IMR-90 (cell line): ENCODE measurements at regions not wholly inside any gene's neighbourhood (a gene's known extent, or its start where the extent isn't known, plus 50 kb on each side); places are given as distances from the start of the nearest gene placed in this dataset.
"Not testable (repeated sequence)": the region's sequence is repeated elsewhere in the genome, so short reads cannot be mapped to it uniquely, and the experiment has no call there.

Experiments used
- ATAC-seq: fragments of 200-7000 bp; cut with Tn5 transposase; 2 replicates; pipeline ENCODE4 v1.9.1; 2020; ENCODE audit warnings: low read depth, mild to moderate bottlenecking, moderate library complexity
- BruUV-seq: library from RNA; stranded (reverse); fragments of 400-500 nt; replicated peaks from 2 replicates; lab custom pipeline; 2021; lab: Mats Ljungman, UMichigan
- CTCF ChIA-PET: fragments of 300-600 bp; formaldehyde crosslinking; extraction: SDS; loops from one replicate; lab custom pipeline; 2021; ENCODE audit warnings: antibody characterized with exemption; lab: Yijun Ruan, JAX
- POLR2A ChIA-PET: fragments of 300-600 bp; sonication (Branson Sonifier 250); formaldehyde crosslinking; loops from one replicate; lab custom pipeline; 2022; ENCODE audit warnings: antibody characterized with exemption; ENCODE audit not compliant: unreplicated experiment; lab: Charles Lee
- DNase-seq: peaks from one replicate; pipeline ENCODE4 v3.0.0; 2013
- H2AFZ ChIP-seq: replicated peaks from 2 replicates; pipeline ENCODE3; 2013; ENCODE audit warnings: low read length, mild to moderate bottlenecking; ENCODE audit not compliant: poor library complexity
- H2AK5ac ChIP-seq: 2 replicates; pipeline ENCODE4 v1.6.1; 2013; ENCODE audit warnings: low read depth, low read length, inconsistent platforms
- H2AK9ac ChIP-seq: replicated peaks from 2 replicates; pipeline ENCODE3; 2013; ENCODE audit warnings: mild to moderate bottlenecking, low read depth, low read length, moderate library complexity; ENCODE audit not compliant: poor library complexity
- H2BK120ac ChIP-seq: 2 replicates; pipeline ENCODE4 v1.6.1; 2013; ENCODE audit warnings: low read depth, low read length, inconsistent platforms
- H2BK15ac ChIP-seq: 3 replicates; pipeline ENCODE4 v1.6.1; 2013; ENCODE audit warnings: low read depth, low read length, inconsistent platforms
- H2BK20ac ChIP-seq: 2 replicates; pipeline ENCODE4 v1.6.1; 2013; ENCODE audit warnings: low read depth, mild to moderate bottlenecking, inconsistent platforms, low read length, moderate library complexity
- H2BK5ac ChIP-seq: 2 replicates; pipeline ENCODE4 v1.6.1; 2013; ENCODE audit warnings: mild to moderate bottlenecking, low read depth, low read length, inconsistent platforms; ENCODE audit not compliant: poor library complexity, severe bottlenecking
- H3K14ac ChIP-seq: replicated peaks from 2 replicates; pipeline ENCODE4 v1.6.1; 2013; ENCODE audit warnings: low read depth, low read length, inconsistent platforms
- H3K18ac ChIP-seq: 2 replicates; pipeline ENCODE4 v1.6.1; 2013; ENCODE audit warnings: low read depth, low read length, control low read depth
- H3K23ac ChIP-seq: 2 replicates; pipeline ENCODE4 v1.6.1; 2013; ENCODE audit warnings: low read depth, low read length, inconsistent platforms
- H3K27ac ChIP-seq: 2 replicates; pipeline ENCODE4 v1.5.1; 2013; ENCODE audit warnings: mild to moderate bottlenecking, control low read depth, low read length; ENCODE audit not compliant: insufficient read depth
- H3K27me3 ChIP-seq: 2 replicates; pipeline ENCODE4 v1.6.1; 2013; ENCODE audit warnings: low read length; ENCODE audit not compliant: control insufficient read depth, insufficient read depth
- H3K36me3 ChIP-seq: 2 replicates; pipeline ENCODE4 v1.6.1; 2013; ENCODE audit warnings: low read length, mixed read lengths; ENCODE audit not compliant: control insufficient read depth, insufficient read depth
- H3K4ac ChIP-seq: 2 replicates; pipeline ENCODE4 v1.6.1; 2013; ENCODE audit warnings: low read depth, low read length, inconsistent platforms
- H3K4me1 ChIP-seq: 2 replicates; pipeline ENCODE4 v1.6.1; 2013; ENCODE audit warnings: low read length, mixed read lengths; ENCODE audit not compliant: control insufficient read depth, insufficient read depth
- H3K4me2 ChIP-seq: 2 replicates; pipeline ENCODE4 v1.6.1; 2013; ENCODE audit warnings: low read depth, mild to moderate bottlenecking, control low read depth, low read length, moderate library complexity
- H3K4me3 ChIP-seq: 2 replicates; pipeline ENCODE4 v1.5.1; 2013; ENCODE audit warnings: low read depth, mild to moderate bottlenecking, control low read depth, low read length, moderate library complexity; ENCODE audit not compliant: insufficient read depth
- H3K56ac ChIP-seq: 2 replicates; pipeline ENCODE4 v1.6.1; 2013; ENCODE audit warnings: low read length, inconsistent platforms; ENCODE audit not compliant: insufficient read depth; ENCODE audit errors: extremely low read depth
- H3K79me1 ChIP-seq, 2 experiments: 2 replicates each; pipeline ENCODE4 v1.6.1; 2013; ENCODE audit warnings: low read length in 2 of 2, inconsistent platforms in 1 of 2, low read depth in 1 of 2
- H3K9ac ChIP-seq: 2 replicates; pipeline ENCODE4 v1.6.1; 2013; ENCODE audit warnings: low read depth, low read length, control low read depth
- H3K9me1 ChIP-seq: 2 replicates; pipeline ENCODE4 v1.6.1; 2013; ENCODE audit warnings: low read length, inconsistent platforms; ENCODE audit not compliant: insufficient read depth
- H3K9me3 ChIP-seq: 2 replicates; pipeline ENCODE4 v1.6.1; 2013; ENCODE audit warnings: low read length; ENCODE audit not compliant: control insufficient read depth, insufficient read depth
- H4K20me1 ChIP-seq: 2 replicates; pipeline ENCODE4 v1.6.1; 2013; ENCODE audit warnings: low read length, inconsistent platforms; ENCODE audit not compliant: insufficient read depth
- H4K5ac ChIP-seq: 2 replicates; pipeline ENCODE4 v1.6.1; 2013; ENCODE audit warnings: mild to moderate bottlenecking, low read depth, low read length, control low read depth
- H4K8ac ChIP-seq, 2 experiments: 2 replicates each; pipeline ENCODE4 v1.6.1; 2013; ENCODE audit warnings: low read depth in 2 of 2, low read length in 2 of 2, control low read depth in 1 of 2, inconsistent platforms in 1 of 2
- H4K91ac ChIP-seq: 2 replicates; pipeline ENCODE4 v1.6.1; 2013; ENCODE audit warnings: low read depth, low read length, inconsistent platforms; ENCODE audit not compliant: insufficient read depth
- WGBS, 2 experiments: methylation state at CpG; one replicate each; pipeline versions ENCODE4 v1.1.5 to v1.1.7; 2013; ENCODE audit warnings: missing lambda C conversion rate in 2 of 2; ENCODE audit not compliant: insufficient read length in 1 of 2; ENCODE audit errors: extremely low coverage in 2 of 2; 5-methylcytosine and 5-hydroxymethylcytosine counted together
- dilution Hi-C: fragments of 300-500 bp; cut with HindIII; formaldehyde crosslinking; loops from one replicate; pipeline ENCODE4 v1.14.3; 2018; ENCODE audit warnings: low sequenced_read_pairs; ENCODE audit not compliant: unreplicated experiment
- in situ Hi-C: fragments of 300-500 bp; cut with MboI; formaldehyde crosslinking; loops from 3 replicates; pipeline ENCODE4 v1.14.3; 2019; ENCODE audit warnings: low sequenced_read_pairs, inconsistent platforms, mixed read lengths
- intact Hi-C: fragments of 100-400 bp; cut with micrococcal nuclease; formaldehyde crosslinking; loops from 2 replicates; pipeline ENCODE4 v1.10.0; 2022
- TF ChIP-seq, protein P1 (sequence below): conservative IDR thresholded peaks from 2 replicates; pipeline ENCODE4 v1.5.1; 2012; ENCODE audit warnings: mild to moderate bottlenecking, low read depth, low read length, improper control_type of control experiment

DNA sequence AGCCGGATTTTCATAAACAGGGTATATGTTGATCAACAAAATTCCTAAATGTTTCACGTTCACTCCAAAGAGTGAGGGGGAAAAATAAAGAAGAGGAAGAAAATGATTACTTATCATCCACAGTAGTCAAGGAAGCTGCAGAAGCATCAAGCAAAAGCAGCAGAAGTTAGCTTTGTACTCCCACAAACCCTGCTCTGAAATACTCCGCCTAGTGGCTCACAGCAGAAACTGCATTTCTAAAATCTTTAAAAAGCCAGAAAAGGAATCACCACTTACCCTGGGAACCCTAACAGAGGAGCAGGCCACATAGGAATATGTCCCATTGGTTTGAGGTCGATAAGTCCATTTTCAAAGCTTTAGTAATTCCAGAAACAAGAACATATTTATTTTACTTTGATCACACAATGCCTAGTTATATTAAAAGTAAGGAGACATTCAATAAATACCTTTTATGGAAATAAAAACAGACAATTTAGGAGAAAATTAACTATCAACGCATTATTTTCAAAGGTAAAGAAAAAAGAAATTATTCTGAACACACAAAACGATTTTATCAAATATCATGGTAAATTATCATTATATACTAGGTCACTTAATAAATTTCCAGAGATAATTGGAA lies 2199.5 kb upstream of the DEFB115 start:
- H2AK5ac ChIP-seq, H3K4me3 ChIP-seq, H2AK9ac ChIP-seq, H3K56ac ChIP-seq, H4K5ac ChIP-seq, H3K27me3 ChIP-seq, H3K9me3 ChIP-seq, H3K14ac ChIP-seq, H3K4me1 ChIP-seq, H2BK15ac ChIP-seq, H3K4ac ChIP-seq, in situ Hi-C loops, H3K4me2 ChIP-seq, H4K20me1 ChIP-seq, BruUV-seq, dilution Hi-C loops, H4K91ac ChIP-seq, intact Hi-C loops, H3K27ac ChIP-seq, H2BK20ac ChIP-seq, POLR2A ChIA-PET, H3K9me1 ChIP-seq, H2AFZ ChIP-seq, H3K18ac ChIP-seq, H4K8ac ChIP-seq, ATAC-seq, H2BK5ac ChIP-seq, H3K23ac ChIP-seq, DNase-seq, H2BK120ac ChIP-seq, H3K79me1 ChIP-seq, H3K9ac ChIP-seq, H3K36me3 ChIP-seq: not testable (repeated sequence)
- TF ChIP-seq, protein P1, sequence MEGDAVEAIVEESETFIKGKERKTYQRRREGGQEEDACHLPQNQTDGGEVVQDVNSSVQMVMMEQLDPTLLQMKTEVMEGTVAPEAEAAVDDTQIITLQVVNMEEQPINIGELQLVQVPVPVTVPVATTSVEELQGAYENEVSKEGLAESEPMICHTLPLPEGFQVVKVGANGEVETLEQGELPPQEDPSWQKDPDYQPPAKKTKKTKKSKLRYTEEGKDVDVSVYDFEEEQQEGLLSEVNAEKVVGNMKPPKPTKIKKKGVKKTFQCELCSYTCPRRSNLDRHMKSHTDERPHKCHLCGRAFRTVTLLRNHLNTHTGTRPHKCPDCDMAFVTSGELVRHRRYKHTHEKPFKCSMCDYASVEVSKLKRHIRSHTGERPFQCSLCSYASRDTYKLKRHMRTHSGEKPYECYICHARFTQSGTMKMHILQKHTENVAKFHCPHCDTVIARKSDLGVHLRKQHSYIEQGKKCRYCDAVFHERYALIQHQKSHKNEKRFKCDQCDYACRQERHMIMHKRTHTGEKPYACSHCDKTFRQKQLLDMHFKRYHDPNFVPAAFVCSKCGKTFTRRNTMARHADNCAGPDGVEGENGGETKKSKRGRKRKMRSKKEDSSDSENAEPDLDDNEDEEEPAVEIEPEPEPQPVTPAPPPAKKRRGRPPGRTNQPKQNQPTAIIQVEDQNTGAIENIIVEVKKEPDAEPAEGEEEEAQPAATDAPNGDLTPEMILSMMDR, result peak; percentile 17; the same call in 1 of the 2 replicates
- no CpG with 5 or more reads among the region's 6 CpGs for WGBS, 2 experiments
- CTCF ChIA-PET, result interaction anchor here (0.6 kb wide), 1 partner anchor 42 kb away, joined by 3 read pairs; no protein-coding TSS in a partner anchor

DNA sequence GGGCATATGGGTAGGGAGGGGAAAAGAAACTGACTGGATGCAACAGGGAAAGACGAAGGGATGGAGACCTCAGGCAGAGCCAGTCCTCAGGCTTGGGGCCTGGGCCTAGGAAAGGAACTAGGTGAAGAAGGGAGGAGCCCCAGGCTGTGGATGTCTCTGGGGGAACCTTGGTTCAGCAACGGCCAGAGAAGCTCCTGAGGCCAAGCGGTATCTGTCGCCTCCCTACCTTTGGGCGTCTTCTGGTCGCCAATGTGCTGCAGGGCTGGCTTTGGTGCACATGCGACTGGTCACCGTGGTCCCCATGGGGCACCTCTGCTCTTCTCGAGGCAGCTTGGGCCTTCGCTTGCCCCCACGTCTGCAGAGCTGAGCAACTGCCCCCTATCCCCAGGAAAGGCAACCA lies 2195.0 kb upstream of the DEFB115 start:
- H3K23ac ChIP-seq, H3K4ac ChIP-seq, H2BK5ac ChIP-seq, DNase-seq, H3K9me1 ChIP-seq, H3K14ac ChIP-seq, H3K18ac ChIP-seq, H4K5ac ChIP-seq, H2BK15ac ChIP-seq, H2AFZ ChIP-seq, H2BK20ac ChIP-seq, H3K4me2 ChIP-seq, H3K9ac ChIP-seq, H2AK5ac ChIP-seq, H3K36me3 ChIP-seq, in situ Hi-C loops, H2AK9ac ChIP-seq, H3K79me1 ChIP-seq, H3K4me1 ChIP-seq, H4K91ac ChIP-seq, H3K27me3 ChIP-seq, H3K4me3 ChIP-seq, H3K56ac ChIP-seq, dilution Hi-C loops, POLR2A ChIA-PET, ATAC-seq, H3K27ac ChIP-seq, H2BK120ac ChIP-seq, CTCF ChIA-PET, H4K8ac ChIP-seq, intact Hi-C loops, H4K20me1 ChIP-seq, BruUV-seq: not testable (repeated sequence)
- H3K9me3 ChIP-seq, result peaks cover 10% of the 10 kb centered on the region
- WGBS, 2 experiments, result 67% methylated on average over 2 of the region's 11 CpGs; no CpG with 5 or more reads in 1 of the 2 experiments
